IPS-18a (cell line): ENCODE measurements at regions not wholly inside any gene's neighbourhood (a gene's known extent, or its start where the extent isn't known, plus 50 kb on each side); places are given as distances from the start of the nearest gene placed in this dataset.
"Not testable (repeated sequence)": the region's sequence is repeated elsewhere in the genome, so short reads cannot be mapped to it uniquely, and the experiment has no call there.

Source experiments
- H3K27ac ChIP-seq: one replicate; pipeline ENCODE4 v1.5.1; 2013; ENCODE audit warnings: low read length
- H3K27me3 ChIP-seq: one replicate; pipeline ENCODE4 v1.6.1; 2013; ENCODE audit warnings: mild to moderate bottlenecking, low read length; ENCODE audit not compliant: control insufficient read depth, insufficient read depth
- H3K36me3 ChIP-seq: one replicate; pipeline ENCODE4 v1.6.1; 2013; ENCODE audit warnings: low read depth, low read length; ENCODE audit not compliant: control insufficient read depth
- H3K4me1 ChIP-seq: one replicate; pipeline ENCODE4 v1.6.1; 2013; ENCODE audit warnings: low read depth, low read length; ENCODE audit not compliant: control insufficient read depth
- H3K4me3 ChIP-seq: one replicate; pipeline ENCODE4 v1.5.1; 2013; ENCODE audit warnings: low read length
- H3K9ac ChIP-seq: one replicate; pipeline ENCODE4 v1.6.1; 2013; ENCODE audit warnings: mild to moderate bottlenecking, low read length, moderate library complexity
- H3K9me3 ChIP-seq: one replicate; pipeline ENCODE4 v1.6.1; 2013; ENCODE audit warnings: low read depth, low read length; ENCODE audit not compliant: control insufficient read depth

DNA sequence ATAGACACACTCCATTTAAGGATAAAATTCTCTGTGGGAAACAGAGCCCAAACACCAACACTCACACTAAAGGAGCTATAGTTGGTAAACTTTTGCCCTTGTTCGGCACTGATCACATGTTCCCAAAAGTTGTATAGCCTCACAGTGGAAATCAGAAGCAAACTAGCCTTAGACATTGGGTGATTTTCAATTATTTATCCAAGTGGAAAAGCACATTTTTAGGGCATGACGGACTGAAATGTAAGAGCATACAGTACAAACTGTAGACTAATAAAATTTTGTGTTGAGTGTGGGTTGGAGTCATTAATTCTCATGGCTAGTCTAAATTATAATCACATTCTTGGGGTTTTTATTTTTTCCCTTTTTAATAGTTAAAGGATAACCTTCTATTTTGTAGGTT is 202.4 kb downstream of the MOXD1 start:
- Histone ChIP-seq H3K9ac (no peak overlapping the region), H3K27ac (no peak overlapping the region), H3K9me3 (no peaks in the 10 kb centered on the region), H3K27me3 (no peaks in the 10 kb centered on the region), H3K36me3 (no peaks in the 10 kb centered on the region), H3K4me1 (no peaks in the 10 kb centered on the region), H3K4me3 (no peak overlapping the region)

DNA sequence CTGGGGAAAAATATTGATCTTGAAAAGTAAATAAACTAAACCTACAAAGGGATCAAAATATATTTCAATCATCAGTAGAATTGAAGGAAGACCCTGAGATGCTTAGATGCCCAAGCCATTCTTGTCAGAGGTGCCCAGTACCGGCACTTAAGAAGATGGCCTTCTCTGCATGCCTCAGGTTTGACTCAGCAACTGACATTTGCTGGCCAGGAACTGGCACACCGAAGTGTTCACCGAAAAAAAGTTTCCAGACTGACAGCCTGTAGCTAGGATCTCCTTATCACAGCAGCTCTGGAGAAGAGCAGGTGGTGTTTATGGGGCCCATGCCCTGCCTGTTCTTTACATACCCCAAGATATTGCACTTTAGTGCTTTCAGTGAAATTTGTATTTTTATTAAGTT is 203.2 kb downstream of the MOXD1 start:
- Histone ChIP-seq H3K4me1 (no peaks in the 10 kb centered on the region), H3K4me3 (no peak overlapping the region), H3K9me3 (no peaks in the 10 kb centered on the region), H3K36me3 (no peaks in the 10 kb centered on the region), H3K27me3 (no peaks in the 10 kb centered on the region), H3K9ac (no peak overlapping the region), H3K27ac (no peak overlapping the region)

DNA sequence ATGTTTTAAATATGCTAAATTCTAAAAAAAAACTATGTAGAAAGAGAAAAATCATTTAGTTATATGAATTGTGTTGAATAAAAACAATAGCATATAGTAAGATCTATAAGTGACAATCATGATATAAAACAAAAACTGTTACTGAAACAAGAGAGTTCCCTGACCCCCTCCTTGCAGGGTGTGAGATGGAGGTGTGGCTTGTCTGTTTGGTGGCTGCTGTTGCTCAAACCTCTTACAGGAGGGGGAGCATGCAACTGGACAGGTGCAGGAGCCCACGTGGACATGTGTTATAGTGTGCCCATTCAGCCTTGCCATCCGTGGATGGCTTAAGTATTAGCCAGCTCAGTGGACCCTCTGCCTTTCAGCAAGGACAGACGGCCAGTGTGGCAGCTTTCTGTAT is 206.7 kb downstream of the MOXD1 start:
- no peaks in the 10 kb centered on the region for H3K27me3 ChIP-seq
- H3K27ac ChIP-seq, result no peak overlapping the region
- H3K9me3 ChIP-seq, result no peaks in the 10 kb centered on the region
- no peak overlapping the region for H3K9ac ChIP-seq
- no peaks in the 10 kb centered on the region for H3K4me1 ChIP-seq
- H3K4me3 ChIP-seq, result no peak overlapping the region
- no peaks in the 10 kb centered on the region for H3K36me3 ChIP-seq

DNA sequence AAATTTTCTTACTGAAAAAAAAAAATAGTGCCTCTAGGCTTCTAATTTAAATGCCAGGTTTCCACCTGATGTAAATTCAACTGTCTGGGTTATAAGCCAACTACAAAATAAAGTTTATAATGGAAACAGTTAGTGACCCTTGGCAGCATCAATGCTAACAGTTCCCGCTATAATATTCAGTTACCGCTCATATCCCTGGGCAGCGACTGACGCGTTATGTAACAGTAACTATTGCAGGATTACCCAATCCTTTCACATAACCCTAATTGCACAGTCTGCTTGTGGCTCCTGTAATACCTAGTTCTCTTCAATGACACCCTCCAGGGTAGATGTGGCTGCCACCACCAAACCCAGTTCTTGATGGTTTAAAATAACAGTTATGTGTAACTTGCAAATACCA is 208.6 kb downstream of the MOXD1 start:
- H3K9me3 ChIP-seq, result no peaks in the 10 kb centered on the region
- H3K4me3 ChIP-seq, result no peak overlapping the region
- no peaks in the 10 kb centered on the region for H3K36me3 ChIP-seq
- H3K27ac ChIP-seq, result no peak overlapping the region
- no peaks in the 10 kb centered on the region for H3K4me1 ChIP-seq
- no peaks in the 10 kb centered on the region for H3K27me3 ChIP-seq
- H3K9ac ChIP-seq, result no peak overlapping the region

DNA sequence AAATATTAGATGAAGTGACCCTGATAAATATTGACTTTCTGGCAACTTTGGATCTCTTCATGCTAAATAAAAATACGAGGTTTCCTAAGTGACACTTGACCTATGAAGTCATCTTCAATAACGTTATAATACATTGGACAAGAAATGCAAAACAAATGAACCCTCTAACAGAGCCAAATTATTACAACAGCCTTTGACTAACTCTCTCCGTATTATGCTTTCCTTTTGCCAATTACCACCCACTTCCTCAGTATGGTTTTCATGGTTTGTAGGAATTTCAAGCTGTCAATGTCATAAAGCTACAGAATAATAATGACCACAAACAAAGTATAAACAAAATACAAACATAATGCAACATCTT is 210.5 kb downstream of the MOXD1 start:
- Histone ChIP-seq H3K36me3 (no peaks in the 10 kb centered on the region), H3K9me3 (no peaks in the 10 kb centered on the region), H3K27ac (no peak overlapping the region), H3K4me3 (no peak overlapping the region), H3K27me3 (no peaks in the 10 kb centered on the region), H3K9ac (no peak overlapping the region), H3K4me1 (no peaks in the 10 kb centered on the region)

DNA sequence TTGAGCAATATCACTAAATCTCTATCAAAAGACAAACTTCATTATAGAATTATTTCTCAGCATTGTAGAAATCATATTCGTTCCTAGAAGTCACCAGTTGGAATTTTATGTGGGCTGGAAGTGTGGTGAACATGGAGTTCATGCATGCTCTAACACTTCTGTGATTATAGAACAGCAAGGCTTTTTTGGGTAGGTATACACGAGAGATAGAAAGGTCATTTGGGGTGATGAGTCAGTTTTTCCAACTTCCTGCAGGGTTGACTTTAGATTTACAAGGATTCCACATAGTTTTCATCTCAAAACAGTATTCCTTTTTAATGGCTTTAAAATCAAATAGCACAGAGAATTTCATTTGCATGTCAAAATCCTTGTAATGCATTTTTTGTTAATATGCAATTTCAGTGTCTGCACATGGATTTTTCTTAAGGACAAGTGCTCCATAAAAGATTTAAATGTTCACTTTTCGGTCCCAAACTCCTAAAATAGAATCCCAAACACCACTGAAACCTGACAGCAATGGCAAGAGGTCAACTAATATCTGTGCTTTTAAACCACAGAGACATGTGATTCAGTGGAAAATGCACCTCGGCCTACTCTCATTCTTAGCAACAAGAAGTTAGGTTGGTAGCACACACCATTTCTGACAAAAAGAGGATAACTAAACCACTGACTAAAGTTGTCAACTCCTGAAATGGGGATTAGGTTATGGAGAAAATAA is 211.0 kb downstream of the MOXD1 start:
- H3K4me1 ChIP-seq, result no peaks in the 10 kb centered on the region
- H3K9ac ChIP-seq, result no peak overlapping the region
- no peak overlapping the region for H3K27ac ChIP-seq
- no peaks in the 10 kb centered on the region for H3K9me3 ChIP-seq
- no peak overlapping the region for H3K4me3 ChIP-seq
- H3K27me3 ChIP-seq, result no peaks in the 10 kb centered on the region
- H3K36me3 ChIP-seq, result no peaks in the 10 kb centered on the region

DNA sequence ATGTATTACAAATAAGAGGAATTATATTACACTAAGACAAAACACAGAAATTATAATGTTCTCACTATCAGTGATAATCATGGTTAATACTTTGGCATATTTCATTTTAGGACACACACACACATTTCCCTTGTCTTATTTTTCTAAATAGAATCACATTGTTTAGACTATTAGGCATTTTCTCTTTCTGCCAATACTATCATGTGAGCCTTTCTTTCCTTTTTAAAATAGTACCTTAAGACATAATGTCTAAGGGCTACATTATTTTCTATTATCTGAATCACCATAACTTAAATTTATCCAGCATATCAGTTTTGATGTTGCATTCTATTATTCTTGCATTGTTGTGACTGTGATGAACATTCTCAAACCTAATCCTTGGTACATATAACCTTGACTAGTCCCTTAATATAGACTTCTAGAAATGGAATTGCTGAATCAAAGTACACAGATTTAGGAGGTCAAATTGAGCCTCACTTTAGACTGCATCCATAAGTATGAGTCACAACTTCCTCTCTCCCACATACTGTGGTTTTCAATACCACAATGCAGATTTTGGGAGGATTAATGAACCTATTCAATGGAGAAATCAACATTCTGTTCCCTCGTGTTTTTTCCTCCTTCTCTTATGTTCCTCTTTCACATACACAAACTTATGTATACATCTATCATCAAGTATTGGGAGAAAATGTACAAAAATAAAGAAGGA is 212.6 kb downstream of the MOXD1 start:
- Histone ChIP-seq H3K4me3 (no peak overlapping the region), H3K27ac (no peak overlapping the region), H3K27me3 (no peaks in the 10 kb centered on the region), H3K9ac (no peak overlapping the region), H3K4me1 (no peaks in the 10 kb centered on the region), H3K36me3 (no peaks in the 10 kb centered on the region), H3K9me3 (no peaks in the 10 kb centered on the region)

DNA sequence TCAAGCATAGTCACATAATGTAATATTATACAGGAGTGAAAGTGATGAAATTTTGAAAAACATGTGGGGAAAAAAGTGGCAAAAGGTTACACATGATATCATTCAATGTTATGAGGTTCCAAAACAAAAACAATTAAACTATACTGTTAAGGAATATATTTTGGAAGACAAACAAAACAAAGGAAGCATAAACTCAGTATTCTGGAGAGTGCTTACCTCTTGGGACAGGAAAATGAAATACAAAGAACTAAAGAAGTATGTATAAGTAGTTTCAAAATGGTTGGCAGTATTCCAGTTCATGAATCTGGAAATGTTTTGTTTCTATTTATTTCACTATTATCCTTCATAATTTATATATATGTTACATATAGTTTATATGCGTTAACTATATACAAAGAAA is 213.5 kb downstream of the MOXD1 start:
- Histone ChIP-seq H3K27me3 (no peaks in the 10 kb centered on the region), H3K9ac (no peak overlapping the region), H3K36me3 (no peaks in the 10 kb centered on the region)

DNA sequence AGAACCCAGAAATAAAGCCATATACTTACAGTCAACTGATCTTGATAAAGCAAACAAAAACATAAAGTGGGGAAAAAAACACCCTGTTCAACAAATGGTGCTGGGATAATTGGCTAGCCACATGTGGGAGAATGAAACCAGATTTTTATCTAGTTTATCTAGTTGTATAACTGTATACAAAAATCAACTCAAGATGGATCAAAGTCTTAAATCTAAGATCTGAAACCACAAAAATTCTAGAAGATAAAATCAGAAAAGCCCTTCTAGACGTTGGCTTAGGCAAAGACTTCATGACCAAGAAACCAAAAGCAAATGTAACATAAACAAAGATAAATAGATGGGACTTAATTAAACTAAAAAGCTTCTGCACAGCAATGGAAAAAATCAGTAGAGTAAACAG is 216.3 kb downstream of the MOXD1 start:
- not testable (repeated sequence) for H3K9me3 ChIP-seq, H3K27me3 ChIP-seq, H3K36me3 ChIP-seq, H3K27ac ChIP-seq, H3K9ac ChIP-seq, H3K4me1 ChIP-seq, H3K4me3 ChIP-seq

More for the DNA sequence above, 213.5 kb downstream of the MOXD1 start:
- H3K9me3 ChIP-seq, result no peaks in the 10 kb centered on the region
- H3K27ac ChIP-seq, result no peak overlapping the region
- no peak overlapping the region for H3K4me3 ChIP-seq
- H3K4me1 ChIP-seq, result no peaks in the 10 kb centered on the region

DNA sequence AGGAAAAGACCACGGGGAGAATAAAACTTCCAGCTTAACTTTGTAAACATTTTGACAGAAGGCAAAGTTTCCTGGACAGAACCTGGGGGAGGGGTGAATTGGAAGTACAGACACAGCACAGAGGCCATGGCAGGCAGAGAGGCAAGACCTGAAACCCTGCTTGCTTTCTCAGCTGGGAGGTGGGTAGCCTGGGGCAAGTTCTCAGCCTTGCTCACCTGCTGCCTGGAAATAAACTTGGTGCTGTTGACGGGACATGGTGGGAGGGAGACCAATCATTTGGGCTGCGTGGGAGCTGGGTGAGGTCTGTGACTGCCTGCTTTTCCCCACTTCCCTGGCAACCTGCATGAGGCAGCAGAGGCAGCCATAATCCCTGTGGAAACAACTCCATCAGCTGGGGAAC is 221.3 kb downstream of the MOXD1 start:
- Histone ChIP-seq H3K27ac (no peak overlapping the region), H3K27me3 (no peaks in the 10 kb centered on the region), H3K9me3 (peaks cover 13% of the 10 kb centered on the region), H3K4me1 (no peaks in the 10 kb centered on the region), H3K9ac (no peak overlapping the region), H3K36me3 (no peaks in the 10 kb centered on the region), H3K4me3 (no peak overlapping the region)

DNA sequence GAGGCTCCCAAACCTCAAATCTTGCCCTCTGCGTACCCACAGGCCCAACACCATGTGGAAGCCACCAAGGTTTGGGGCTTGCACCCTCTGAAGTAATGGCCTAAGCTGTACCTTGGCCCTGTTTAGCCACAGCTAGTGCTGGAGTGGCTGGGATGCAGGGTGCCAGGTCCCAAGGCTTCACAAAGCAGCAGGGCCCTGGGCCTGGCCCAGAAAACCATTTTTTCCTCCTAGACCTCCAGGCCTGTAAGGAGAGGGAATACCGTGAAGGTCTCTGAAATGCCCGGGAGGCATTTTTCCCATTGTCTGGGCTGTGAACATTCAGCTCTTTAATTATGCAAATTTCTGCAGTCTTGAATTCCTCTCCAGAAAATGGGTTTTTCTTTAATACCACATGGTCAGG is 223.7 kb upstream of the CCN2 start:
- H3K27me3 ChIP-seq, result no peaks in the 10 kb centered on the region
- no peaks in the 10 kb centered on the region for H3K4me1 ChIP-seq
- H3K36me3 ChIP-seq, result no peaks in the 10 kb centered on the region
- H3K4me3 ChIP-seq, result no peak overlapping the region
- peaks cover 13% of the 10 kb centered on the region for H3K9me3 ChIP-seq
- no peak overlapping the region for H3K9ac ChIP-seq
- H3K27ac ChIP-seq, result no peak overlapping the region

DNA sequence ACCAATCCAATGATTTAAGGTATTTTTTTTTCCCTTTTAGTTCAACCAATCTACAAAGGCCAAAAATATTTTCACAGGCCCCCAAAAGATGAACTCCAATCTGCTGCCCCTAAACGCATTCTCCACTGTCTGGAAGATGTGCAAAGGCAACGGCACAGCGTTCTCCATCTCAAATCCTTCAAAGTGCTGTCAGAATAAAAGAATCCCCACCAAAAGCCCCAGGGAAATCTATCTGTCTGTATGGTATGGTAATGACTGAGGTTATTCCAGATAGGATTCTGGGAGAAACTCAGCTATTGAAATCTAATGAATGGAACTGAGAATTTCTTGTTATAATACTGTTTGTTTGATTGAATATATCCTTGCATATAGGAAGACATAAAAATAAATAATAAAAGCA is 217.8 kb upstream of the CCN2 start:
- H3K9ac ChIP-seq, result no peak overlapping the region
- H3K4me1 ChIP-seq, result peaks cover 6% of the 10 kb centered on the region
- H3K27me3 ChIP-seq, result no peaks in the 10 kb centered on the region
- H3K36me3 ChIP-seq, result no peaks in the 10 kb centered on the region
- peaks cover 3% of the 10 kb centered on the region for H3K9me3 ChIP-seq
- H3K27ac ChIP-seq, result no peak overlapping the region
- no peak overlapping the region for H3K4me3 ChIP-seq
